Activated naive CD4-positive, alpha-beta T cell (primary cell): ENCODE measurements at regions not wholly inside any gene's neighbourhood (a gene's known extent, or its start where the extent isn't known, plus 50 kb on each side); places are given as distances from the start of the nearest gene placed in this dataset.

Experiments used
- DNase-seq, 4 experiments: peaks; one replicate each; lab custom pipeline; 2025; lab: John Stamatoyannopoulos, UW

- DNase-seq: no peak
These were observed 683.8 kb upstream of the NR2F2 start for GRCh38 chr15:95646484-95647273.

- no peak for DNase-seq
These were observed 682.8 kb upstream of the NR2F2 start for GRCh38 chr15:95647531-95648277.

GRCh38 chr15:95653361-95653805 is 677.1 kb upstream of the NR2F2 start:
- DNase-seq: no peak

DNA sequence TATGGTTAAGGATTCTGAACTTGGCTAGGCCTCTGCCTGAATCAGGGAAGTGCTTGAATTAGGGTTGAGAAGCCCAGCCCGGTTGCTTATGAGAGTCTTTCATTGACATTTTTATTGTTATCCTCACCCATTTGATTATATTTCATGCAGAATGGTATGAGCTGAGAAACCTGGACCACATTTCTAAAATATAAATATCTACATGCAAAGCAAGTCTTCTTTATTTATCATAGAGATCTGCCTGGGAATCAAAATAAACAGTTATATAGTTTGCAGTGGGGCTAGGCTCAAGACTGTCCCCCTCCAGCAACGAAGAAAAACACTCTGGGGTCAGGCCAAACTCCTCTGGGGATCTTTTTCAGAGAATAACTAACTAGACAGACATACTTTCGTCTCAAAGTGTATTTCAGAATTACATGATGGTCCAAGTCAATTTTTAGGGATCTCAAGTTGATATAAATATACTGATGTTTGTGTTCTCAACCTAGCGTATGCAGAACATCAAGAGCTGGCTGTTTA is 675.4 kb upstream of the NR2F2 start:
- no peak for DNase-seq

DNA sequence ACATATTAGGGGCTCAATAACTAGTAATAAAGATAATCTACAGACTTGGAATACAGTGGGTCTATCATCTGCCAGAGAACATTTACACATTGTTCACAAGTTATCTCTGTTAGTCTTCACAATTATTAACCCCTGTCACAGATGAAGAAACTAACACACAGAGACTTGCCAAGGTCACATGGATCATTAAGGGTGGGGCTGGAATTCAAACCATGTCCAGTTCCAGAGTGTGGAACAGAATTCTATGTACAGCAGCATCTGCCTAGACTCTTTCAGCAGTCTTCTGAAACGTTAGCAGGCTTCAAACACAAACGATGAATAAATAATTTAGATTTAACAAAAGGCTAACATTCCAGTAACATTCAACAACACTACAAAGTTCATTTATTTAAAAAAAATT is 673.9 kb upstream of the NR2F2 start:
- no peak for DNase-seq

DNA sequence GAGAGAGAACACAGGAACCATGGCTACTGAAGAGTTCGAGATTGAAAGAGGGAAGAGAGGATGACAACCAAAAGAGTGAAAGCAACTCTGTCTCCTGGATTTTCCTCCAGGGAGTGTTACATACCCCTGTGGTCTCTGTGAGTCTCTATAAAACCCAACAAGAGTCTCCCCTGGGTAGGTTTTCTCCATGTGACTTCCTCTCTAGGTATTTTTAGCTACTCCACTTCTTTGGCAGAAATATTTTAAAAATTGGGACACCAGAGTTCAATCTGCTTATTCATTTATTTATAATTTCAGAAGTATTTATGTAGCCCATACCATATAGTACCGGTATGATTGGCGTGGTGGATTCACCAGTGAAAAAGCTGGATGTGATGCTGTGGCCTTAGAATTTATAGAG is 671.7 kb upstream of the NR2F2 start:
- no peak for DNase-seq

- no peak for DNase-seq
These were observed 670.8 kb upstream of the NR2F2 start for GRCh38 chr15:95659656-95660055.

DNA sequence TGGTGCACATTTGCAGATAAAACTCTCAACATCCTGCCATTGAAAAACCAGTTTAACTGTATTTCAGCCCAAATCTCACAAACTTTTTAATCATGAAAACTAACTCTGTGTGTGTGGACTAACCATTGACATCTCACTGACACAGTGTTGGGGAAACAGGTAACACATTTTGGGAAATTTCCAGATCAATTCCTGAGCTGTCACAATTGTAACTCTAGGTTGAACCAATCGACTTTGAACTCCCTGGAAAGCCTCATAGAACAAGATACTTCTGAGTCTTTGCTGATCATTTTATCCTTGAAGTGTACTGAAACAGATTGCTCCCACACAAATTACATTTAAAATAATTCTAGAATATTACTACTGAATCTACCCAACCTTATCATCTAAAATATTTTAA is 667.9 kb upstream of the NR2F2 start:
- no peak for DNase-seq

- no peak for DNase-seq
These were observed 667.1 kb upstream of the NR2F2 start for GRCh38 chr15:95663156-95664100.

GRCh38 chr15:95664450-95664849 is 666.0 kb upstream of the NR2F2 start:
- no peak for DNase-seq

GRCh38 chr15:95669146-95669922 is 661.2 kb upstream of the NR2F2 start:
- no peak for DNase-seq

GRCh38 chr15:95674031-95674430 is 656.5 kb upstream of the NR2F2 start:
- DNase-seq: no peak

DNA sequence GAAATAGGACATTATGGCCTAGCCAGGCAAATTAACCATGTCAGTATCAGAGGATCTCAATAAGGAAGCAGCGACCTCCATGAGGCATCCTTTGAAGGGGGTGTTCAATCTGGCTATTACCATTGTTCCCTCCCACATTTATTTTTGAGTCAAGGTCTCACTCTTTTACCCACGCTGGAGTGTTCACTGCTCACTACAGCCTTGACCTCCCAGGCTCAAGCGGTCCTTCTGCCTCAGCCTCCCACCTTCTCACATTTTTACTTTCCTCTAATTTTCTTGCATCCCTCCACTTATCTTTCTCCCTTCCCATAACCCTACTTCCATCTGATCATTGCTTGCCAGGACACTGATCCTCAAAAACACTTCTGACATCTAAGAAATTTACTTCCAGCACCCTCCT is 654.0 kb upstream of the NR2F2 start:
- no peak for DNase-seq

GRCh38 chr15:95679847-95680582 is 650.5 kb upstream of the NR2F2 start:
- DNase-seq: no peak

GRCh38 chr15:95680728-95681127 is 649.8 kb upstream of the NR2F2 start:
- DNase-seq: no peak

DNA sequence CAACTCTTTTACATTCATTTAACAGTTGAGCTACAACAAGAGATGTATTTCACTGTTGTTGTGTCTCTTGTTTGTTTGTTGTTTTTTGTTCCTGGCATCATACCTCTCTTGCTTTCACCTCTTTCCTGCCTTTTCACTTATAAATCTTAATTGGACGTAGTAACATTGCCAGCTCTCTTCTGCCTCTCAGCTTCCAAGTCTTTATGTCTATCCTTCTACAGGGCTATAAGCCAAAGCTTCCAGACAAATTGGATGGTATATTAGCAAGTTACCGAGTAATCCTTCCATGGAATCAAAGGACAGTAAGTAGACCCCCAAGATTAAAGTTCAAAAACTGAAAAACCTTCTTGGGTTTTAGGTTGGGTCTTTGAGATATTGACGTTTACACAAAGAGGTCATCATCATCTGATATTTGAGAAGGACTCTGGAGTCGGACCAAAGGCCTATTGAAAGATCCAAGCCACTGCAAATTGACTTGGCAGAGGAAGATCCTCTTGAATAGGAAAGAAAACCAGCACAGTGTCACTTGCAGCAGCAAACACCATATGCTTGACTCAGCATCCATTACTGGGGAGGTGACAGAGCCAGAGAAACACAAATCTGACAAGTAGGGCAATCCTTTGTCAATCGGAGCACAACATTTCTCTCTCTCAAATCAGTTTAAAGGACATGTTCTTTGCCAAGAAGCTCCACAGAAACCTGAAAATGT is 648.5 kb upstream of the NR2F2 start:
- DNase-seq: no peak

DNA sequence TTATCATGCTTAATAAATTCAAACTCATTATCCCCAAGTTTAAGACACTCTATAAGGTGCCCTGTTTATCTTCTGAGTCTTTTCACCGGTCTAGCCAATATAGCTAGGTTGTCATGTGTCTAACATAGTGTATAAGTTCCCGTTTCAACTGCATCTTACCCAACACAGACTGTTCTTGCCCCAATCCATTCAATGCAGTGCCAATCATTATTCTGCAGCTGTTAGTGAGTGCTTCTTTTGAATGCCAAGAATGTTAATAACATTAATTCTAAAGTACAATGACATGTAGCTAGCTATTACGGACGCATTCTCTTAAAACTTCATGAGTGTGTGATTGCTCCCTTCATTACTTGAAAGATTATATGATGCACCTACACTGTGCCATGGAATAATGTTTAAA is 646.4 kb upstream of the NR2F2 start:
- no peak for DNase-seq

DNA sequence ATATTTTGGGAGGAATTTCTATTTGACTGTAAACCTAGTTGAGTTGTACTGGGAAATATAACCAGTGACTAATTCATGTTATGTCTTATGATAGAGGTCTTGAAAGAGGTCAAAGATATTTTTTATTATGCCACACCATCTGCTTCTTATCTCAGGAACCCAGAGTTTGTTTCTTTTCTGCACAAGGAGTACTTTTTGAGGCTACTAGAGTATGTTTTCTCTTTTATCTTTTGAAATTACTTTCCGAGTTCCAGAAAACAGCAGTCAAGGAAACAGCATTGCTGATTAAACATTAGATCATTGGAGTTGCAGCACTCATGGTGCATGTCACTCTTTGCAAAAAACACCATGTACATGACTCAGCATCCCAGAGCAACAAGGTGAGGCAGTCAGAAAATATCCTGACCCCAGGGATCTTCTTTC is 645.8 kb upstream of the NR2F2 start:
- no peak for DNase-seq

DNA sequence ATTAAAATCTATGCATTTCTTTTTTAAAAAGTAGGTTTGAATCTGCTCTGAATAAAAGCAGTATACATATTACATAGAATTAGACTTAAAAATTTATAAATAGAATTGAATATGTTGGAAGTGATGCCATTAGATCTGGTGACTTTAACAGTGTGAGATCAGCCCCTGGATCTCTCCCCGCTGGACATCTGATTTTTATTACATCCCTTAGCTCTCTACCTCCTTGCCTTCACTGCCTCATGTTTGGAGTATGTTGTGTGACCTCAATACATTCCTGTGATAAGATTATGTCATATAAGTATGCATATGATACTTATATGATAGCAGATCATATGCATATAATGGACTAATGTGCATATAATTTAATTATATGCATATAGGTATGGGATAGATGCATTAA is 643.4 kb upstream of the NR2F2 start:
- DNase-seq: no peak

GRCh38 chr15:95687686-95688085 is 642.8 kb upstream of the NR2F2 start:
- no peak for DNase-seq
